ENCODE measurements at regions not wholly inside any gene's neighbourhood (a gene's known extent, or its start where the extent isn't known, plus 50 kb on each side); places are given as distances from the start of the nearest gene placed in this dataset.

DNA sequence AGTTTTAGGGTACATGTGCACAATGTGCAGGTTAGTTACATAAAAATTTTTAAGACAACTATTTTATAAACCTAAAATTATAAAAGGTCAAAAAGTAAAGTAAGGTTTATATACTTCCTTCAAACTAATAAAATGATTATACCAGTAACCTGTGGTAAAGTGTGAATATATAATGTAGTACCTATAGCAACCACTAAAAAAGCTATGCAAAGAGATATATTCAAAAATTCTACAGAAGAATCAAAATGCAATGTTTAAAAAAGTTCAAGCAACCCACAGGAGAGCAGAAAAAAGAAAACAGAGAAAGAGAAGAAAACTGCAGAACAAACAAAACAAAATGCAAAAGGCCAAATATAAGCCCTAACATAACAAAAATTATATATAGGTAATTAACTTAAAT, 379.5 kb upstream of the GALNTL6 start:
- TF ChIP-seq, protein P1, sequence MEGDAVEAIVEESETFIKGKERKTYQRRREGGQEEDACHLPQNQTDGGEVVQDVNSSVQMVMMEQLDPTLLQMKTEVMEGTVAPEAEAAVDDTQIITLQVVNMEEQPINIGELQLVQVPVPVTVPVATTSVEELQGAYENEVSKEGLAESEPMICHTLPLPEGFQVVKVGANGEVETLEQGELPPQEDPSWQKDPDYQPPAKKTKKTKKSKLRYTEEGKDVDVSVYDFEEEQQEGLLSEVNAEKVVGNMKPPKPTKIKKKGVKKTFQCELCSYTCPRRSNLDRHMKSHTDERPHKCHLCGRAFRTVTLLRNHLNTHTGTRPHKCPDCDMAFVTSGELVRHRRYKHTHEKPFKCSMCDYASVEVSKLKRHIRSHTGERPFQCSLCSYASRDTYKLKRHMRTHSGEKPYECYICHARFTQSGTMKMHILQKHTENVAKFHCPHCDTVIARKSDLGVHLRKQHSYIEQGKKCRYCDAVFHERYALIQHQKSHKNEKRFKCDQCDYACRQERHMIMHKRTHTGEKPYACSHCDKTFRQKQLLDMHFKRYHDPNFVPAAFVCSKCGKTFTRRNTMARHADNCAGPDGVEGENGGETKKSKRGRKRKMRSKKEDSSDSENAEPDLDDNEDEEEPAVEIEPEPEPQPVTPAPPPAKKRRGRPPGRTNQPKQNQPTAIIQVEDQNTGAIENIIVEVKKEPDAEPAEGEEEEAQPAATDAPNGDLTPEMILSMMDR (IDR thresholded peaks at IDR 0.05; ENCODE audit: insufficient read depth, low read length), result no peak
- H3K4me3 ChIP-seq (ENCODE audit: low read depth, low read length), result no peak overlapping the region
- no peak for DNase-seq (ENCODE audit: low read depth)

DNA sequence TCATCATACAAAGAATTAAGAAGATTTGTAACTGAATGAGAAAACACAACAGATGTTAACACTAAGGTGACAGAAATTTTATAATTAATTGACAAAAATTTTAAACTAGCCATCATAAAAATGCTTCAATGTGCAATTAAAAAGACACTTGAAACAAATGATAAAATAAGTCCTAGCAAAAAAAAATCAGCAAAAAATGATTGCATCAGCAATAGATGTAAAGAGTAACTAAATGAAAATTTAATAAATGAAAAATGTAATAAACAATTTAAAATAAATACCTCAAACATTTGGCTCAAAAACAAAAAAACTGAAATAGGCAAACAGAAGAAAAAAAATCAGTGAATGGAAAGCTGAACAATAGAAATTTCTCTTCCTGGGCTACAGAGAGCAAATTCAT, 380.7 kb upstream of the GALNTL6 start:
- no peak overlapping the region for H3K4me3 ChIP-seq (ENCODE audit: low read depth, low read length)
- no peak for DNase-seq (ENCODE audit: low read depth)
- TF ChIP-seq, protein P1 (IDR thresholded peaks at IDR 0.05; ENCODE audit: insufficient read depth, low read length), result no peak

DNA sequence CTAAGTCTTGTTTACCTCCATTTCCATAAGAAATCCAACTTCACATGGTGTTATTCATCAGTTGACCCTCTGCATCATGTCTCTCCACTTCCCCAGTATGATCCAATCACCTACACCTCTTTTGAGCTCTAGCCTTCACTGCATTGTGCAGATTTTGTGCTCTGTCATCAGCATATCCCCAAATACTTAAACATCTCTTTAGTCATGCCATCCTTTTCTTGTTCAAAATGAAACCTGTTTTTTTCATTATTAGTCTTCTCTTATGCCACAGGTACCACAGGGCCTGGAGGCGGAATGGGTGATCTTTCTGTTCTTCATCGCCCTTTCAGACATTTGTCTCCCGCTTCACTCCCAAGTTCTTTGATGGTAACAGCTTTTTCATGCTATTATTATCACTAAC, 382.7 kb upstream of the GALNTL6 start:
- TF ChIP-seq, protein P1 (IDR thresholded peaks at IDR 0.05; ENCODE audit: insufficient read depth, low read length), result no peak
- DNase-seq (ENCODE audit: low read depth), result no peak
- no peak overlapping the region for H3K4me3 ChIP-seq (ENCODE audit: low read depth, low read length)

DNA sequence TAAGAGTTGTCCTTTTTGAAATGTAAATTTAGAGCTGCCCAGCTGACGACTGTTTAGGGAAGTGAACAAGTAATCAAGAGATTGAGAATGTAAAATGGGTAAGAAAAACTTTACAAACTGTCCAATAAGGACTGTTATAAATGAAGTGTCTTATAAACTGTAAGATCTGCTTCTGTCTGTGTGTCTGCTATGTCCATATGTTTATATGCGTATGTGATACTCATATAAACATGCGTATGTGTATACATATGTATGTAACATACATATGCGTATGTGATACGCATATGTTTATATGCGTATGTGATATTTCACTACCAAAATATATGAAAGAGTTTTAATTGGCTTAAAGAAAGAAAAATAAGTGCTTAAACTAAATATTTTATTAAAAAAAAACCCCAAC, 416.0 kb upstream of the GALNTL6 start:
- H3K4me3 ChIP-seq (ENCODE audit: low read depth, low read length), result no peak overlapping the region
- no peak for DNase-seq (ENCODE audit: low read depth)
- TF ChIP-seq, protein P1 (IDR thresholded peaks at IDR 0.05; ENCODE audit: insufficient read depth, low read length), result no peak

DNA sequence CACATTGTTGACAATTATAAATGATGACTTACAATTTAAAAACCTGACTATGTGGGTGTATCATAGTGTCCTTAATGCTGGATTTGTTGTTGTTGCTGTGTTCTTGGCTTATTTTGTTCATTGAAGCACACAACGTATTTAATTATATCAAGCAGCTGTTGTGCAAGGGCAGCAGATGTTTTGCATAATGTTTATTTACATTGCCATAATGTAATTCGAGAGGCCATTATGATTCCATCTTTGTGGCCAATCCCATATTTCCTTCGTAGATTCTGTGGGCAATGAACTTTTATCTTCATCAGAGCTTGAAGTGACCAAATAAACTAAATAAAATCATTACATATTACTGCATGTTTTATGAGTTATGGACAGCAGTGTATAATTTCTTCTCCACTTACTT, 422.6 kb upstream of the GALNTL6 start:
- DNase-seq (ENCODE audit: low read depth), result no peak
- TF ChIP-seq, protein P1 (IDR thresholded peaks at IDR 0.05; ENCODE audit: insufficient read depth, low read length), result no peak
- H3K4me3 ChIP-seq (ENCODE audit: low read depth, low read length), result no peak overlapping the region

DNA sequence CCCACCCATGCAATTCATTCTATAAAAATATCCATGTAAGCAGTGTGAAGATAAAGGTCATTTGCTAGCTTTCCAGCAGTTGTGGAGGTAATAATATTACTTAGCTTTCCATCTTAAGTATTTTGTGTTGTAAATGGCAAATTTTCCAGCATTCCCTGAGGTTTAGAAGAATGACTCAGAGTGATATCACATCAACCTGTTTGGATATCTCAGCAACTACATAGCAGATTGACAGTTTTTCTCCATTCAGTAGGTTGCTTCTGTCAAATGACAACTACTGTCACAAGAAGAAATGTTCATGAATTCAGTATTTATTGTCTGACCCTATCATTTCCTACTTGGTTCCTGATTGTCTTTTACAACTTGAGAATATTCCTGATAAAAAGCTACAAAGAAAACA, 434.9 kb upstream of the GALNTL6 start:
- TF ChIP-seq, protein P1 (IDR thresholded peaks at IDR 0.05; ENCODE audit: insufficient read depth, low read length), result no peak
- H3K4me3 ChIP-seq (ENCODE audit: low read depth, low read length), result no peak overlapping the region
- DNase-seq (ENCODE audit: low read depth), result no peak

DNA sequence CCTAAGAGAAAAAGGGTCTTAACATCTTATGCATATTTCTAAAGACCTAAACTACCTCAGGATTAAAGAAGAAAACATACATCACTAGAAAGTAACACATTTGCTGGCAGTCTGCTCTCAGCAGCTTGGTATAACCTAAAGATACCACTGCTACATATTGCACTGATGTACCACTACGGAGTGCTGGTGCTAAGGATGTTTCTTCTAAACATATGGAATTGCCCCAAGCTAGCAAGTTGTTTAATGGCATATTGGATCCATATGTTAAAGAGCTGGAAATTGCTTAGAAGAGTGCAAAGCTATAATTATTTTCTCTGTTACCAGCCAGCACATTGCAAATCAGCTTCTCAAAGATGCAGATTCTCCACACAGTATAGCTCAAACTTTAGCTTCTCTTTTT, 436.5 kb upstream of the GALNTL6 start:
- TF ChIP-seq, protein P1 (IDR thresholded peaks at IDR 0.05; ENCODE audit: insufficient read depth, low read length), result no peak
- no peak for DNase-seq (ENCODE audit: low read depth)
- no peak overlapping the region for H3K4me3 ChIP-seq (ENCODE audit: low read depth, low read length)
